Osteoblast (primary cell): ENCODE measurements at regions not wholly inside any gene's neighbourhood (a gene's known extent, or its start where the extent isn't known, plus 50 kb on each side); places are given as distances from the start of the nearest gene placed in this dataset.

Experiments
- DNase-seq: peaks from one replicate; pipeline ENCODE4 v3.0.0; 2011; ENCODE audit warnings: low spot score, mixed read lengths; ENCODE audit not compliant: insufficient read length; ENCODE audit errors: missing footprints
- H2AFZ ChIP-seq: 2 replicates; pipeline ENCODE4 v1.6.0; 2011; ENCODE audit warnings: mild to moderate bottlenecking, low read length
- H3K27ac ChIP-seq: 2 replicates; pipeline ENCODE4 v1.5.1; 2011; ENCODE audit warnings: mild to moderate bottlenecking, low read depth, low read length, moderate library complexity
- H3K27me3 ChIP-seq: 2 replicates; pipeline ENCODE4 v1.6.0; 2012; ENCODE audit warnings: mild to moderate bottlenecking, control low read depth, inconsistent platforms, low read length, moderate library complexity; ENCODE audit not compliant: insufficient read depth
- H3K36me3 ChIP-seq: 2 replicates; pipeline ENCODE4 v1.5.1; 2011; ENCODE audit warnings: mild to moderate bottlenecking, low read length, control low read depth, moderate library complexity; ENCODE audit not compliant: insufficient read depth
- H3K4me1 ChIP-seq: 2 replicates; pipeline ENCODE4 v1.5.1; 2011; ENCODE audit warnings: mild to moderate bottlenecking, low read length, control low read depth, moderate library complexity; ENCODE audit not compliant: insufficient read depth
- H3K4me2 ChIP-seq: 2 replicates; pipeline ENCODE4 v1.6.0; 2011; ENCODE audit warnings: mild to moderate bottlenecking, low read length; ENCODE audit not compliant: insufficient read depth
- H3K4me3 ChIP-seq: fragments of 200-600 bp; sonication (generic); 3 replicates; pipeline ENCODE4 v1.5.1; 2012; ENCODE audit warnings: mild to moderate bottlenecking, low read length, inconsistent platforms; ENCODE audit not compliant: insufficient read depth
- H3K79me2 ChIP-seq: 2 replicates; pipeline ENCODE4 v1.6.0; 2012; ENCODE audit warnings: mild to moderate bottlenecking, low read length, control low read depth, inconsistent platforms; ENCODE audit not compliant: insufficient read depth
- H3K9me3 ChIP-seq: 2 replicates; pipeline ENCODE4 v1.5.1; 2011; ENCODE audit warnings: low read depth, low read length, control low read depth
- H4K20me1 ChIP-seq: 2 replicates; pipeline ENCODE4 v1.6.0; 2012; ENCODE audit warnings: mild to moderate bottlenecking, low read length, control low read depth; ENCODE audit not compliant: insufficient read depth
- TF ChIP-seq, protein P1 (sequence below): IDR thresholded peaks from 2 replicates; pipeline ENCODE4 v1.5.1; 2011; ENCODE audit warnings: mild to moderate bottlenecking, low read depth, low read length, moderate library complexity; ENCODE audit errors: extremely low read depth

DNA sequence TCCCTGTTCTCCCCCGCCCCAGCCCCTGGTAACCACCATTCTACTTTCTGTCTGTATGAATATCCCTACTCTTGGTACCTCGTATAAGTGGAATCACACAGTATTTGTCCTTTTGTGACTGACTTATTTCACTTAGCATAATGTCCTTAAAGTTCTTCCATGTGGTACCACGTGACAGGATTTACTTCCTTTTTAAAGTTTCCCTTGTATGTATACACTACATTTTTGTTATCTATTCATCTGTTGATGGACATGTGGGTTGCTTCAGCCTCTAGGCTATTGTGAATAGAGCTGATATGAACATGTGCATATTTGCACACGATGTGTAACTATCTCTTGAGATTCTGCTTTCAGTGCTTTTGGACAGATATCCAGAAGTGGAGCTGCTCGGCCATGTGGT is 59.6 kb upstream of the GJB6 start:
- no peaks in the 10 kb centered on the region for H4K20me1 ChIP-seq
- H2AFZ ChIP-seq: no peak overlapping the region
- H3K27ac ChIP-seq: no peak overlapping the region
- no peak overlapping the region for H3K4me3 ChIP-seq
- peaks cover 8% of the 10 kb centered on the region for H3K27me3 ChIP-seq
- H3K79me2 ChIP-seq: no peaks in the 10 kb centered on the region
- no peak overlapping the region for H3K4me2 ChIP-seq
- H3K4me1 ChIP-seq: no peaks in the 10 kb centered on the region
- no peaks in the 10 kb centered on the region for H3K9me3 ChIP-seq
- no peak for DNase-seq
- H3K36me3 ChIP-seq: no peaks in the 10 kb centered on the region
- TF ChIP-seq, protein P1, sequence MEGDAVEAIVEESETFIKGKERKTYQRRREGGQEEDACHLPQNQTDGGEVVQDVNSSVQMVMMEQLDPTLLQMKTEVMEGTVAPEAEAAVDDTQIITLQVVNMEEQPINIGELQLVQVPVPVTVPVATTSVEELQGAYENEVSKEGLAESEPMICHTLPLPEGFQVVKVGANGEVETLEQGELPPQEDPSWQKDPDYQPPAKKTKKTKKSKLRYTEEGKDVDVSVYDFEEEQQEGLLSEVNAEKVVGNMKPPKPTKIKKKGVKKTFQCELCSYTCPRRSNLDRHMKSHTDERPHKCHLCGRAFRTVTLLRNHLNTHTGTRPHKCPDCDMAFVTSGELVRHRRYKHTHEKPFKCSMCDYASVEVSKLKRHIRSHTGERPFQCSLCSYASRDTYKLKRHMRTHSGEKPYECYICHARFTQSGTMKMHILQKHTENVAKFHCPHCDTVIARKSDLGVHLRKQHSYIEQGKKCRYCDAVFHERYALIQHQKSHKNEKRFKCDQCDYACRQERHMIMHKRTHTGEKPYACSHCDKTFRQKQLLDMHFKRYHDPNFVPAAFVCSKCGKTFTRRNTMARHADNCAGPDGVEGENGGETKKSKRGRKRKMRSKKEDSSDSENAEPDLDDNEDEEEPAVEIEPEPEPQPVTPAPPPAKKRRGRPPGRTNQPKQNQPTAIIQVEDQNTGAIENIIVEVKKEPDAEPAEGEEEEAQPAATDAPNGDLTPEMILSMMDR: no peak

DNA sequence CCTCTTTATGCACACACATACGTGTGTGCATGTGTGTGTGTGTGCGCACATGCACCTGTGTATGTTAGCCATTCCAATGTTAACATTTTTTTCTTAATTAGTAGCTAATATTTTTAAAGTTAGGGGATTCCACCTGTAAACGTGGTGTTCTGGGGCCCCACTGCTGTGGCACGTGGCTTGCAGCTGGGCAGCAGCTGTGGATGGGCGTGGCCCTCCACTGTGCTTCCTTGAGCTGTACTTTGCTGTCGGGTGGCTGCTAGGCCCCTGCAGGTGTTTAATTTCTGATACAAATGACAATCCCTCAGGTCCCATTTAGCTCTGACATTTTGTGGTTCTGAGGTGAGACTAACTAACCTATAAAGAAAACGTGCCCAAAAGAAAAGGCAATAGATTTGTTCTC is 58.9 kb upstream of the GJB6 start:
- Histone ChIP-seq H2AFZ (no peak overlapping the region), H3K27me3 (peaks cover 3% of the 10 kb centered on the region), H3K4me1 (no peaks in the 10 kb centered on the region), H4K20me1 (no peaks in the 10 kb centered on the region), H3K27ac (no peak overlapping the region), H3K4me3 (no peak overlapping the region), H3K4me2 (no peak overlapping the region), H3K79me2 (no peaks in the 10 kb centered on the region), H3K36me3 (no peaks in the 10 kb centered on the region), H3K9me3 (peaks cover under 1% of the 10 kb centered on the region)
- DNase-seq: no peak
- TF ChIP-seq, protein P1: no peak

DNA sequence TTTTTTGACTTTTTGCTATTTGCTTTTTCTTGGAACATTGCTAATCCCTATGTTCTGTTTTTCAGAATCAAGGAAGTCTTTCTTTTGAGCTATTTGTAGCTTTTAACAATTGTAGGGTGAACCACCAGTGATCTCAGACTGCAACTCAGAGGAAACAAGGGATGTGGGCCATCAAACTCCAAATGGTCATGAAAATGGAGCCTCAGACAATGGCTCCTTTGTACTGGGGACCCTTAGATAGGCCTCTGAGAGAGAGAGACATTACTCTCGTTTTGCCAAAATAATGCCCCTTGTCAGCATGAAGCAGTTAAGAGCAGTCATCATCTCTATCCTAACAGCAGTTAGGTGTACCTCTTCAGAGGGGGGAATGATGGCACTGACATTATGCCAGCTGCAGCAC is 56.4 kb upstream of the GJB6 start:
- H3K4me2 ChIP-seq: no peak overlapping the region
- H3K27ac ChIP-seq: no peak overlapping the region
- H3K79me2 ChIP-seq: no peaks in the 10 kb centered on the region
- peaks cover 8% of the 10 kb centered on the region for H3K9me3 ChIP-seq
- H4K20me1 ChIP-seq: no peaks in the 10 kb centered on the region
- H3K4me3 ChIP-seq: no peak overlapping the region
- H2AFZ ChIP-seq: no peak overlapping the region
- no peaks in the 10 kb centered on the region for H3K4me1 ChIP-seq
- no peak for DNase-seq
- H3K27me3 ChIP-seq: no peaks in the 10 kb centered on the region
- H3K36me3 ChIP-seq: no peaks in the 10 kb centered on the region
- TF ChIP-seq, protein P1: no peak

DNA sequence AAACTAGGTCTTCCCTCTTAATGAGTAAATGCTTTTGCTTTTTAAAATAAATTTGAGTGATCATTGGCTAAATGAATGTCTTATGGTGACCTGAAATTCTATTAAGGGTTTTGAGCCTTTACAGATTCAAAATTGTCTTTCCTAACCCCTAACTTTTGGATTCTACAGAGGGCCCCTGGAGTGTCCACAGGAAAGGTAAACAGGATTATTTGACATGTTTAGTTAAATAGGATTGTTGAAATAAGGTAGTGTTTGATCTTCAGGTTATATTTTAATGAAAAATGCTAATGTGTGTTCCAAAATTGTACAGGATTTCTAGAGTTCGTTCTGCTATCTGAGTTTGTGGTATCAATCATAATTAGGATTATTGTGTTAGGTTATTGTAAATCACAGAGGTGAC is 55.9 kb upstream of the GJB6 start:
- Histone ChIP-seq H3K27me3 (no peaks in the 10 kb centered on the region), H3K36me3 (no peaks in the 10 kb centered on the region), H2AFZ (no peak overlapping the region), H3K4me1 (no peaks in the 10 kb centered on the region), H4K20me1 (no peaks in the 10 kb centered on the region), H3K27ac (no peak overlapping the region), H3K79me2 (no peaks in the 10 kb centered on the region), H3K4me3 (no peak overlapping the region), H3K4me2 (no peak overlapping the region), H3K9me3 (peaks cover 8% of the 10 kb centered on the region)
- DNase-seq: no peak
- TF ChIP-seq, protein P1: no peak
